NCI-H2196 (cell line): ENCODE measurements at regions not wholly inside any gene's neighbourhood (a gene's known extent, or its start where the extent isn't known, plus 50 kb on each side); places are given as distances from the start of the nearest gene placed in this dataset.

Experiments used
- DNase-seq: peaks from one replicate; lab custom pipeline; 2025; ENCODE audit not compliant: unreplicated experiment; lab: John Stamatoyannopoulos, UW

- DNase-seq = no peak
Observed at GRCh38 chr3:34851137-34851536, 788.2 kb upstream of the ARPP21 start.

DNA sequence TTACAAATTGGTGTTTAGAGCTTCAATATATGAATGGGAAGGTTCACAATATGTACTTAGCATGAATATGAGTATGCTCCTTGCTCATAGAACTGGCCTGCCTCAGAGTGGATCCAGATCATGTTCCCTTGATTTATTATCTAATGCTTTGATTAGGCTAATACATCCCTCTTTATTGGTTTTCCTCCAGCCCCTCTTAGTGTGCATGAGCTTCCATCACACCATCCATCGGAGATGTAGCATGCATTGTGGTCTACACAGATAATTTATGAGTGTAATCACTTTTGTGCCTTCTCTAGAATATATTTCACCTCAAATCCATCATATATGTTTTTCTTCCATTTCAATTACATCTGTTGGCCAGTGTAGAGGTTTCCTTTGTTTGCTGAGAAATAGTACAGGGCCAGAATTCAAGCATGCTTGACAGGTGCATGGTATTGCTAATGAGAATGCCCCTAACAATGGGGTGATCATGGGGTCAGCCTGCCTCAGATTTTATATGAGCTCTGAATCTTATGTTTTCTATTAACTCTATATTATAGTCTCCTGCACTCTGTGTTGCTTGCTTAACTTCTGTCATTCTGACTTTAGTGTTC lies 786.4 kb upstream of the ARPP21 start:
- no peak for DNase-seq

DNA sequence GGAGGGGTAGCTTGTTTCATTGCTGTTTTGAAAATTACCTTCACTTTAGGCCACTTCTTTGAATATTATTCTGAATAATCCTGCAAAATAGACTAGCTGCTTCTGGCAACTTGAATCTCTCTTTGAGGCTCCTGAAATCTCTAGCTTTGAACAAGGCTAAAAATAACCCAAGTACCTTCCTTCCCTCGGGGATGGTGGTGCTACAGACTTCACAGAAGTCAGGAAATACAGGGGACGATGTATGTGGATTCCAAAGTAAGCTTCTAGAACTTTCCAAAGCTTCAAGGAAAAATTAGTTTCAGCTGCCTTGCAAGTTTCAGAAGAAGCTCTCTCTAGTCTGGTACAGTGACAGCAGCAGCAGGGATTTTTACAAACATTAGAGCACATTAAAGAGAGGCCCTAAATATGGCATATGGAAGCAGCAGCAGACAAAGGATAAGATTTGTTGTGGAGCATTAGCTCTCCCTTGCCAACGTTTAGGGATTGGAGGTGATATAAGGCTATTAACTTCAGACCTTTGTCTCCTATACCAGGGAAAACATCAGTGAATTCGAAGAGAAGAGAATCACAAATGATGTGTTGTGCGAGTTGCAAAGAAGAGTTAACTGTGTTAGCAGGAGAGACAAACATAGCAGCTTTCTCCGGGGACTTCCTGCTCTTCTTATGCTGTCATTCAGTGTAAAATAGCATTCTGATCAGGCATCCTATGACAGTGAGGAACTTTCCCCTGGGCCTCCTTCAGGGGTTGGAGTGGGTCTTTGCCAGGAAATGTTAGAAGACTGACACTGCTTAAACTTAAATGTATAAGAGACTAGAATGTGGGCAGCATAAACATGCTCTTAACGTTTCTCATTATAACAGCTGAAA lies 783.0 kb upstream of the ARPP21 start:
- DNase-seq = no peak

GRCh38 chr3:34858067-34858660 lies 781.2 kb upstream of the ARPP21 start:
- DNase-seq = no peak

GRCh38 chr3:34859746-34860145 lies 779.6 kb upstream of the ARPP21 start:
- DNase-seq = no peak

- no peak for DNase-seq
Observed at GRCh38 chr3:34862456-34862855, 776.9 kb upstream of the ARPP21 start.

- DNase-seq = no peak
Observed at GRCh38 chr3:34863485-34863884, 775.8 kb upstream of the ARPP21 start.

GRCh38 chr3:34864011-34864410 lies 775.3 kb upstream of the ARPP21 start:
- DNase-seq = no peak

GRCh38 chr3:34865346-34865745 lies 774.0 kb upstream of the ARPP21 start:
- DNase-seq = no peak

GRCh38 chr3:34868935-34869334 lies 770.4 kb upstream of the ARPP21 start:
- DNase-seq = no peak

GRCh38 chr3:34869696-34870095 lies 769.6 kb upstream of the ARPP21 start:
- no peak for DNase-seq

- DNase-seq = no peak
Observed at GRCh38 chr3:34872406-34872805, 766.9 kb upstream of the ARPP21 start.

- no peak for DNase-seq
Observed at GRCh38 chr3:34876997-34877396, 762.3 kb upstream of the ARPP21 start.

GRCh38 chr3:34878488-34878887 lies 760.8 kb upstream of the ARPP21 start:
- no peak for DNase-seq

- no peak for DNase-seq
Observed at GRCh38 chr3:34881026-34881425, 758.3 kb upstream of the ARPP21 start.

GRCh38 chr3:34882764-34883163 lies 756.6 kb upstream of the ARPP21 start:
- DNase-seq = no peak

DNA sequence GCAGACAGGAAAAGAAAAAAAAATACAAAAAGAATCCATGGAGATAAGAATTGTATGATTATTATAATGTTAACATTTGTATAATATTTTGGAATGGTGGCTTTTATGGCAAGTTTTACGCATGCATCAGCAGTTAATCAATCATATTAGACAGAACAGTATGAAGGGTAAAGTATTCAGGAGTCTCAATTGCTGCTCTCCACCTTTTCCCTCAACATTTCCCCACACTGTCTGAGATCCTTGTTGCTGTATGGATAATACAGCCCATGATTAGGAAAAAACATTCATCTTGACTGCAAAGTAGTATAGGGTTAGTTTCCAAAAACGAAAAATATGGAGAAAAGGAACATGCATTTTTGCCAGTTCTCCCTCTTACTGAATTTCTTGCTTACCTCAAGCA lies 755.3 kb upstream of the ARPP21 start:
- no peak for DNase-seq

DNA sequence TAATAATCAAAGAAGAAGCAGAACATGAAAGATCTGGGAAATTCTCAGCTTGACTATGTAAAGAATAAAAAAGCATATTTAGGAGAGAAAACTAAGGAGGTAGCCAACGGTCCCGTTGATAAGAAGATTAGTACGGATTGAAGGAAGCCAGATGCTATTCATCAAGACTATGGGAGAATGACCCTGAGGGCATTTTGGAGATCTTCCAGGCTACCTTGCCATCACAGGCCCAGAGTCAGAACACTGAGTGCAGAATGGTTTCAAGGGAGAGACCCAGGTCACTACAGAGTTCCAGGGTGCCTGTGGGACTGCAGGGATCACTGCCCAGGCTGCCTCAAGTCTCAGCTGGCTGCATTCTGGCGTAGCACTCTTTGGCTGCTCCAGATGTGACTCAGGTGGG lies 752.9 kb upstream of the ARPP21 start:
- no peak for DNase-seq

GRCh38 chr3:34889641-34890040 lies 749.7 kb upstream of the ARPP21 start:
- no peak for DNase-seq

GRCh38 chr3:34890247-34890646 lies 749.1 kb upstream of the ARPP21 start:
- no peak for DNase-seq

- DNase-seq = no peak
Observed at GRCh38 chr3:34891941-34892340, 747.4 kb upstream of the ARPP21 start.

GRCh38 chr3:34895841-34896240 lies 743.5 kb upstream of the ARPP21 start:
- no peak for DNase-seq
